IMR-90 (cell line): ENCODE measurements at regions not wholly inside any gene's neighbourhood (a gene's known extent, or its start where the extent isn't known, plus 50 kb on each side); places are given as distances from the start of the nearest gene placed in this dataset.

Experiments used
- ATAC-seq: fragments of 200-7000 bp; cut with Tn5 transposase; 2 replicates; pipeline ENCODE4 v1.9.1; 2020; ENCODE audit warnings: low read depth, mild to moderate bottlenecking, moderate library complexity
- BruUV-seq: library from RNA; stranded (reverse); fragments of 400-500 nt; replicated peaks from 2 replicates; lab custom pipeline; 2021; lab: Mats Ljungman, UMichigan
- CTCF ChIA-PET: fragments of 300-600 bp; formaldehyde crosslinking; extraction: SDS; loops from one replicate; lab custom pipeline; 2021; ENCODE audit warnings: antibody characterized with exemption; lab: Yijun Ruan, JAX
- POLR2A ChIA-PET: fragments of 300-600 bp; sonication (Branson Sonifier 250); formaldehyde crosslinking; loops from one replicate; lab custom pipeline; 2022; ENCODE audit warnings: antibody characterized with exemption; ENCODE audit not compliant: unreplicated experiment; lab: Charles Lee
- DNase-seq: peaks from one replicate; pipeline ENCODE4 v3.0.0; 2013
- H2AFZ ChIP-seq: replicated peaks from 2 replicates; pipeline ENCODE3; 2013; ENCODE audit warnings: low read length, mild to moderate bottlenecking; ENCODE audit not compliant: poor library complexity
- H2AK5ac ChIP-seq: 2 replicates; pipeline ENCODE4 v1.6.1; 2013; ENCODE audit warnings: low read depth, low read length, inconsistent platforms
- H2AK9ac ChIP-seq: replicated peaks from 2 replicates; pipeline ENCODE3; 2013; ENCODE audit warnings: mild to moderate bottlenecking, low read depth, low read length, moderate library complexity; ENCODE audit not compliant: poor library complexity
- H2BK120ac ChIP-seq: 2 replicates; pipeline ENCODE4 v1.6.1; 2013; ENCODE audit warnings: low read depth, low read length, inconsistent platforms
- H2BK15ac ChIP-seq: 3 replicates; pipeline ENCODE4 v1.6.1; 2013; ENCODE audit warnings: low read depth, low read length, inconsistent platforms
- H2BK20ac ChIP-seq: 2 replicates; pipeline ENCODE4 v1.6.1; 2013; ENCODE audit warnings: low read depth, mild to moderate bottlenecking, inconsistent platforms, low read length, moderate library complexity
- H2BK5ac ChIP-seq: 2 replicates; pipeline ENCODE4 v1.6.1; 2013; ENCODE audit warnings: mild to moderate bottlenecking, low read depth, low read length, inconsistent platforms; ENCODE audit not compliant: poor library complexity, severe bottlenecking
- H3K14ac ChIP-seq: replicated peaks from 2 replicates; pipeline ENCODE4 v1.6.1; 2013; ENCODE audit warnings: low read depth, low read length, inconsistent platforms
- H3K18ac ChIP-seq: 2 replicates; pipeline ENCODE4 v1.6.1; 2013; ENCODE audit warnings: low read depth, low read length, control low read depth
- H3K23ac ChIP-seq: 2 replicates; pipeline ENCODE4 v1.6.1; 2013; ENCODE audit warnings: low read depth, low read length, inconsistent platforms
- H3K27ac ChIP-seq: 2 replicates; pipeline ENCODE4 v1.5.1; 2013; ENCODE audit warnings: mild to moderate bottlenecking, control low read depth, low read length; ENCODE audit not compliant: insufficient read depth
- H3K27me3 ChIP-seq: 2 replicates; pipeline ENCODE4 v1.6.1; 2013; ENCODE audit warnings: low read length; ENCODE audit not compliant: control insufficient read depth, insufficient read depth
- H3K36me3 ChIP-seq: 2 replicates; pipeline ENCODE4 v1.6.1; 2013; ENCODE audit warnings: low read length, mixed read lengths; ENCODE audit not compliant: control insufficient read depth, insufficient read depth
- H3K4ac ChIP-seq: 2 replicates; pipeline ENCODE4 v1.6.1; 2013; ENCODE audit warnings: low read depth, low read length, inconsistent platforms
- H3K4me1 ChIP-seq: 2 replicates; pipeline ENCODE4 v1.6.1; 2013; ENCODE audit warnings: low read length, mixed read lengths; ENCODE audit not compliant: control insufficient read depth, insufficient read depth
- H3K4me2 ChIP-seq: 2 replicates; pipeline ENCODE4 v1.6.1; 2013; ENCODE audit warnings: low read depth, mild to moderate bottlenecking, control low read depth, low read length, moderate library complexity
- H3K4me3 ChIP-seq: 2 replicates; pipeline ENCODE4 v1.5.1; 2013; ENCODE audit warnings: low read depth, mild to moderate bottlenecking, control low read depth, low read length, moderate library complexity; ENCODE audit not compliant: insufficient read depth
- H3K56ac ChIP-seq: 2 replicates; pipeline ENCODE4 v1.6.1; 2013; ENCODE audit warnings: low read length, inconsistent platforms; ENCODE audit not compliant: insufficient read depth; ENCODE audit errors: extremely low read depth
- H3K79me1 ChIP-seq, 2 experiments: 2 replicates each; pipeline ENCODE4 v1.6.1; 2013; ENCODE audit warnings: low read length in 2 of 2, inconsistent platforms in 1 of 2, low read depth in 1 of 2
- H3K9ac ChIP-seq: 2 replicates; pipeline ENCODE4 v1.6.1; 2013; ENCODE audit warnings: low read depth, low read length, control low read depth
- H3K9me1 ChIP-seq: 2 replicates; pipeline ENCODE4 v1.6.1; 2013; ENCODE audit warnings: low read length, inconsistent platforms; ENCODE audit not compliant: insufficient read depth
- H3K9me3 ChIP-seq: 2 replicates; pipeline ENCODE4 v1.6.1; 2013; ENCODE audit warnings: low read length; ENCODE audit not compliant: control insufficient read depth, insufficient read depth
- H4K20me1 ChIP-seq: 2 replicates; pipeline ENCODE4 v1.6.1; 2013; ENCODE audit warnings: low read length, inconsistent platforms; ENCODE audit not compliant: insufficient read depth
- H4K5ac ChIP-seq: 2 replicates; pipeline ENCODE4 v1.6.1; 2013; ENCODE audit warnings: mild to moderate bottlenecking, low read depth, low read length, control low read depth
- H4K8ac ChIP-seq, 2 experiments: 2 replicates each; pipeline ENCODE4 v1.6.1; 2013; ENCODE audit warnings: low read depth in 2 of 2, low read length in 2 of 2, control low read depth in 1 of 2, inconsistent platforms in 1 of 2
- H4K91ac ChIP-seq: 2 replicates; pipeline ENCODE4 v1.6.1; 2013; ENCODE audit warnings: low read depth, low read length, inconsistent platforms; ENCODE audit not compliant: insufficient read depth
- BHLHE40 ChIP-seq: fragments of 150-350 bp; IDR thresholded peaks from 2 replicates; pipeline ENCODE4 v1.6.1; 2016; ENCODE audit warnings: mild to moderate bottlenecking, low read depth, low read length
- CEBPB ChIP-seq: IDR thresholded peaks from 2 replicates; pipeline ENCODE4 v1.6.1; 2012; ENCODE audit warnings: low read depth, low read length, improper control_type of control experiment
- CHD1 ChIP-seq: IDR thresholded peaks from 2 replicates; pipeline ENCODE4 v1.6.1; 2012; ENCODE audit warnings: low read depth, low read length, improper control_type of control experiment
- CTCF ChIP-seq: conservative IDR thresholded peaks from 2 replicates; pipeline ENCODE4 v1.5.1; 2012; ENCODE audit warnings: mild to moderate bottlenecking, low read depth, low read length, improper control_type of control experiment
- ELK1 ChIP-seq: fragments of 150-350 bp; IDR thresholded peaks from 2 replicates; pipeline ENCODE4 v1.6.1; 2016; ENCODE audit warnings: low read depth, mild to moderate bottlenecking, low read length, moderate library complexity, borderline replicate concordance
- FOS ChIP-seq: fragments of 150-350 bp; IDR thresholded peaks from 2 replicates; pipeline ENCODE4 v1.6.1; 2016; ENCODE audit warnings: low read depth, low read length
- MAFK ChIP-seq: IDR thresholded peaks from 2 replicates; pipeline ENCODE4 v1.6.1; 2012; ENCODE audit warnings: low read depth, low read length, improper control_type of control experiment
- MAZ ChIP-seq: IDR thresholded peaks from 2 replicates; pipeline ENCODE4 v1.6.1; 2012; ENCODE audit warnings: low read depth, mild to moderate bottlenecking, low read length, improper control_type of control experiment, moderate library complexity, borderline replicate concordance
- MXI1 ChIP-seq: IDR thresholded peaks from 2 replicates; pipeline ENCODE4 v1.6.1; 2012; ENCODE audit warnings: low read depth, mild to moderate bottlenecking, low read length, moderate library complexity, borderline replicate concordance
- NFE2L2 ChIP-seq: fragments of 150-350 bp; IDR thresholded peaks from 2 replicates; pipeline ENCODE4 v1.6.1; 2016; ENCODE audit warnings: low read depth, mild to moderate bottlenecking, low read length
- POLR2A ChIP-seq: IDR thresholded peaks from 2 replicates; pipeline ENCODE4 v1.6.1; 2012; ENCODE audit warnings: mild to moderate bottlenecking, low read depth, low read length
- RAD21 ChIP-seq: IDR thresholded peaks from 2 replicates; pipeline ENCODE4 v1.6.1; 2012; ENCODE audit warnings: low read length, improper control_type of control experiment
- RCOR1 ChIP-seq: IDR thresholded peaks from 2 replicates; pipeline ENCODE4 v1.6.1; 2012; ENCODE audit warnings: mild to moderate bottlenecking, low read length, improper control_type of control experiment; ENCODE audit not compliant: insufficient replicate concordance
- RFX5 ChIP-seq: IDR thresholded peaks from 2 replicates; pipeline ENCODE4 v1.8.0; 2012; ENCODE audit warnings: low read depth, mild to moderate bottlenecking, low read length, moderate library complexity
- SMC3 ChIP-seq: fragments of 150-350 bp; IDR thresholded peaks from 2 replicates; pipeline ENCODE4 v1.6.1; 2016; ENCODE audit warnings: low read depth, mild to moderate bottlenecking, antibody characterized with exemption, low read length, moderate library complexity
- USF2 ChIP-seq: fragments of 150-350 bp; IDR thresholded peaks from 2 replicates; pipeline ENCODE4 v1.6.1; 2017; ENCODE audit warnings: mild to moderate bottlenecking, antibody characterized with exemption, low read length, low read depth
- WGBS, 2 experiments: methylation state at CpG; one replicate each; pipeline versions ENCODE4 v1.1.5 to v1.1.7; 2013; ENCODE audit warnings: missing lambda C conversion rate in 2 of 2; ENCODE audit not compliant: insufficient read length in 1 of 2; ENCODE audit errors: extremely low coverage in 2 of 2; 5-methylcytosine and 5-hydroxymethylcytosine counted together
- dilution Hi-C: fragments of 300-500 bp; cut with HindIII; formaldehyde crosslinking; loops from one replicate; pipeline ENCODE4 v1.14.3; 2018; ENCODE audit warnings: low sequenced_read_pairs; ENCODE audit not compliant: unreplicated experiment
- in situ Hi-C: fragments of 300-500 bp; cut with MboI; formaldehyde crosslinking; loops from 3 replicates; pipeline ENCODE4 v1.14.3; 2019; ENCODE audit warnings: low sequenced_read_pairs, inconsistent platforms, mixed read lengths
- intact Hi-C: fragments of 100-400 bp; cut with micrococcal nuclease; formaldehyde crosslinking; loops from 2 replicates; pipeline ENCODE4 v1.10.0; 2022

- in situ Hi-C loops (no loop called here), dilution Hi-C loops (no loop called here), intact Hi-C loops (loop anchor here (2.0 to 5.0 kb wide), 2 partner anchors 16 to 49 kb away; no protein-coding TSS in a partner anchor)
- peaks cover 8% of the 10 kb centered on the region for H3K4me1 ChIP-seq
- H2BK20ac ChIP-seq: peak overlapping the region; percentile 61; the same call in 1 of the 2 replicates
- H4K20me1 ChIP-seq: no peaks in the 10 kb centered on the region
- H4K91ac ChIP-seq: no peak overlapping the region; the same call in 1 of the 2 replicates
- no peak overlapping the region for H3K4me2 ChIP-seq
- H3K9me1 ChIP-seq: no peaks in the 10 kb centered on the region
- H3K18ac ChIP-seq: peak overlapping the region; percentile 81; the same call in 1 of the 2 replicates
- H3K23ac ChIP-seq: no peak overlapping the region
- no peak overlapping the region for H2AFZ ChIP-seq
- no peaks in the 10 kb centered on the region for H3K36me3 ChIP-seq
- TF ChIP-seq RCOR1 (no peak), MAFK (no peak), RAD21 (no peak), USF2 (no peak), MXI1 (no peak), ELK1 (no peak), SMC3 (no peak), CHD1 (no peak), MAZ (no peak), RFX5 (no peak), CEBPB (no peak), CTCF (no peak), FOS (no peak), NFE2L2 (no peak), POLR2A (no peak), BHLHE40 (no peak)
- no peak for ATAC-seq
- peak overlapping the region in 1 of 2 experiments; percentile 90; a peak in 1 of 4 replicates for H4K8ac ChIP-seq
- no peak overlapping the region for H3K27ac ChIP-seq
- H3K79me1 ChIP-seq: no peaks in the 10 kb centered on the region
- H2BK120ac ChIP-seq: no peak overlapping the region
- WGBS, 2 experiments: 62% methylated on average over 2 of the region's 3 CpGs; no CpG with 5 or more reads in 1 of the 2 experiments
- BruUV-seq: no TSS peak
- H4K5ac ChIP-seq: peak overlapping the region; percentile 53
- CTCF ChIA-PET: no interaction called here
- DNase-seq: no peak
- no peak overlapping the region for H3K4me3 ChIP-seq
- H3K56ac ChIP-seq: no peak overlapping the region
- H2AK5ac ChIP-seq: 0 out of 2 replicates have a peak overlapping the region, but pooled peaks have one; percentile 11
- peak overlapping the region; percentile 18 for H2AK9ac ChIP-seq
- H2BK15ac ChIP-seq: peak overlapping the region; percentile 91; the same call in 2 of the 3 replicates
- peak overlapping the region; percentile 58; the same call in 1 of the 2 replicates for H3K4ac ChIP-seq
- H3K14ac ChIP-seq: peak overlapping the region; percentile 33; the same call in 1 of the 2 replicates
- POLR2A ChIA-PET: no interaction called here
- H3K9ac ChIP-seq: no peak overlapping the region
- no peak overlapping the region for H2BK5ac ChIP-seq
- no peaks in the 10 kb centered on the region; the same call in 1 of the 2 replicates for H3K9me3 ChIP-seq
- H3K27me3 ChIP-seq: no peaks in the 10 kb centered on the region
Measured at GRCh38 chr10:89153116-89153515, 54.0 kb downstream of the CH25H start.
